HG03135 (cell line): ENCODE measurements at regions not wholly inside any gene's neighbourhood (a gene's known extent, or its start where the extent isn't known, plus 50 kb on each side); places are given as distances from the start of the nearest gene placed in this dataset.

ENCODE experiments used
- ATAC-seq: cut with Tn5 transposase; IDR thresholded peaks from one replicate; pipeline ENCODE4 v1.9.1; 2021; ENCODE audit warnings: mild to moderate bottlenecking, moderate library complexity; ENCODE audit not compliant: unreplicated experiment

DNA sequence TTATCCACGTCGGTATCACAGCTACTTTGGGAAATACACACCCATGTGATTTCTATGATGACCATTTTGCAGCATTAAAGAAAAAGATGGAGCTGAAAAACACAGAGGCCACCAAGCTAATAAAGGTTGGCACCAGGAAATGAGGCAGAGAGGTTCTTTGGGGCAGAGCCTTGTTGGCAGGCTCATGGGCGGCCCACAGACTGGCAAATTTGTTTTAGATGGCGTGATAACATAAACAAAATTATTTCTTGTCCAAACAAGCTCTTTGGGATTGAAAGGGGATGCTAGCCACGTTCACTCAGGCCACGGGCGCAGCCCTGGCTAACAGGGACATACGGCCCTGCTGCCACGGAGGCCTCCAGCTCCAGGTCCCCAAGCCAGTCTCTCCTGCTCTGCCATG is 135.9 kb upstream of the ZMIZ1 start:
- no peak for ATAC-seq

DNA sequence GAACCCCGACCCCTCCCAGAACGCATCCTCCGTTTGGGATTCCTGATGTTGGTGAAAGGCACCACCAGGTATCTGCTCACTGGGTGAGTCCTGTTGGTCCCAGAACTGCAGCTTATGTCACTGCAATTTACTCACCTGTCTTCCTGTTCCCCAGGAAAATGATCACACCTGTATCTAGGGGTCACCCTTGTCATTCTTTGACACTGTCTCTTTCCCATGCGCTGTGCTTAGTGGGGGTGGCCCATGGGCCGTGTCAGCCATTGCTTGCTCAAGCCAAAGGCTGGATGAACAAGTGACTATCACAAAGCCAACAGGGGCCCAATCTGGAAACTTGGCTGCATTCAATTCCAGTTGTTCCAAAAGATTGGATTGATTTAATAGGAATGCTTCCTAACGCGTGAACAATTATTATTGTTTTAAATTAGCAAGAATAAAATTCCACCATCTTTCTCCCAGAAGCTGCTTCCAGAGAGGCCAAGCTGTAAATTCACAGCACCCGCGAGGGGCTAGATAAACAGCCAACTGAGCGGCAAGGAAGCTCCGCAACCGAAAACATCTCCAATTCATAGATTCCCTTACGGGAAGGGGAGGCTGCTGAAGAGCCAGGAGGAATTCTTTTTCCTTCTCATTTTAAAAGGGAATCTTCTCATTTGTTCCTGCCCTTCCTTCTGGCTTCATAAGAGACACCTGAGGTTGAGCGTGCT is 134.8 kb upstream of the ZMIZ1 start:
- no peak for ATAC-seq

DNA sequence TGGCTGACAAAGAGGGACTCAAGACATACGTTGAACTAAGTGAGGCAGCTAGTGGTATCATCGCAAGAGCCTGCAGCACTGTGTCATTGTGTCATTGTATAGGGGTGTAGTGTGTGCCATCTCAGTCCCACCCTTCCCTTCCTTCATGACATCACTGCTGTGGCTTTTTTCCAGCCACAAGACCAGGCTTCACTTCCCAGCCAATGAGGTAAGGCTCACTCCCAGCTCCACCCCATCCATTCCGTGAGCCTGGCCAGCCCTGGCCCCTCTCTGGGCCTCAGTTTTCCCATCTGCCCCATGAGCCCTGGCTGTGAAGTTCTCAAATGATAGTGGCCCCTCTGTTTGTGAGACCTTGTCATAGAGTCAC is 134.3 kb upstream of the ZMIZ1 start:
- no peak for ATAC-seq

DNA sequence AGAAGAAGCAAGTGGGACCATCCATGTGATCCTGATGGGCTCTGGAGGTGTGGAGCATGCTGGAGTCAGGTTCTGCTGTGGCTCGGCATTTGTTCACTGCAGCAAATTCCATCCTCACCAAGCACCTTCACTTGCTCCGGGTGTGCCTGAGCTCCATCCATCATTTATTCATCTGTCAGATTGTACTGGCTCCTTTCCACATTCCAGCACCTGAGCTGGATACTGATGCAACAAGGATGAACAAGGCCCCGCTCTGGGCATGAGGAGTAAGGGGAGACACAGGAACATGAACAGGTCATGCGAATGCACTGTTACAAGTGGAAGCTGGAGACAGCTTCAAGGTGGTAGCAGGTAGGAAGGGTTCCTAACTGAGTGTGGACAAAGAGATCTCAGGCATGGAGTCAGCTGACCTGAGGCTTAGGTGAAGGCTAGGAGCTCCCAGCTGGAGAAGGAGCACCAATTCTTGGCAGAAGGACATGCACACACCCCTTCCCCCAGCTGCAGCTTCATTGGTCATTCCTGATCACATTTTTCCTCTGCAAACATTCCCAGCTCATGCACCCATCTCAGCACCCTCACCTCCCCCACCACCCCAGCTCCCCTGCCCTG is 133.7 kb upstream of the ZMIZ1 start:
- no peak for ATAC-seq

DNA sequence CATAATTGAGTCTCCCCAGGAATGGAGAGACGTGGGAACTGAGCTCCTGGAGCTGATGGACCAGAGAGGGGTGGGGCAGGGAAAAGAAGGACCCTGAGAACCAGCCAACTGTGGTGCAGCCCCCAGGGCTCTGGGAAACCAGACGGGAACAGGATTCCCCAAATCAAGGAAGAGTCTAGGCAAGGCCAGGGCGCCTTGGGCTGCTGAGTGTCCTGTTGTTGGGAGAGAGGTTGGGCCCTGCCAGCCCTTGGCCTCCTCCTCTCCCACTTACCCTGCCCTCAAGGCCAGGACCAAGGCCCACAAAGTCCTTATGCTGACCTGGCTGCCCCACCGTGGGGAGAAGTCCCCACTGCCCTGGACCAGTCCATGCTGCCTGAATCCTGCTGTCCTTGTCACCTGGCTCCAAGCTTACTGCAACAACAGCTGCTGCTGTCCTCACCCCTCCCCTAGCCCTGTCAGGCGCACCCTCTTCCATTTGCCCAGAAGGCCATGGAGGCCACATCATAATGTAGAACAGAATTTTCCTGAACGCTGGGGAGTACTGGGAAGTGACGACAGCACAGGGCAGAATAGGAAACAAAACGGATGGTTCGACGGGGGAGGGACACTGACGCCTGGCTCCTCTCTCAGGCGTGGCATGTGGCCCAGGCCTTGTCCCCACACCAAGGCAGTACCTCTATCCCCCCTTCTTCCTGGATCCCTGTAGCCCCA is 132.9 kb upstream of the ZMIZ1 start:
- no peak for ATAC-seq

DNA sequence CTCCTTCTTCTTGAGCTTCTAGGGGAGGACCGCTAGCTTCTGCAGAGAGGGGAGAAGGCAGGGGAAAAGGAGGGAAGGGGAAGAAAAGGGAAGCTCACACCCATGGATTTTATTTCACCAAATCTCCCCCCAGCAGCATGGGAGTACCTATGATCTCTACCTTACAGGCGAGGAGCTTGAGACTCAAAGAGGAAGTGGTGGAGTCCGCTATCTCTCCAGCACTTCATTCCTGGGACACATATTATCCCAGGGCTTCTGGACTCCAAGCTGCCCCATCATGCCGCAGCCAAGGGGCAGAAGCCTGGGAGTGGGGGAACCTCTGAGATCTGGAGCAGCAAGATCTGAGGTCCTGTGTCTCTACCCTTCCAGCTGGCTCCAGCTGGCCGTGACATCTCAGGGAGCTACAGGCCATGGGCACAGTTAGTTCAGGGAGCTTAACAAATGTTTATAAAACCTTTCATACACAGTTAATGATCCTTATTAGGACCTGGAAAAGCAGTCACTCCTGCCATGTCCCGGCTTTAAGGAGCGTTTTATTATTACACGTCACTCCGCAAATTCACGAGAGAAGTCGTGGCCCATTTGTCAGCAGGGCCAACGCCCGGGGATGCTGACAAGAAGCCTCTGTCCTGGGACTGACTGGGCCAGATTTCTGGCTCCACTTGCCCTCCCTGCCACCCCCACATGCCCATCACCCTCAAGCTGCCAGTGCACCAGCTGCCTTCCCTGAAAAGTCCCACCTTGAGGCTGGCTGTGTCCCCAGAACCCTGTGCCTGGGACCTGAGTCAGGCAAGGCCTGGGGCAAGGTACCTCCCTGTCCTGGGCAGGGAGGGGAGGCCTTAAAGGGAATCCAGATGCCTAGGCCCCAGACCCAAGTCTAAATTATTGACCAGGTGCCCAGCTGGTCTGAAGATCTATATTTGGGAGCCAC is 132.1 kb upstream of the ZMIZ1 start:
- no peak for ATAC-seq

DNA sequence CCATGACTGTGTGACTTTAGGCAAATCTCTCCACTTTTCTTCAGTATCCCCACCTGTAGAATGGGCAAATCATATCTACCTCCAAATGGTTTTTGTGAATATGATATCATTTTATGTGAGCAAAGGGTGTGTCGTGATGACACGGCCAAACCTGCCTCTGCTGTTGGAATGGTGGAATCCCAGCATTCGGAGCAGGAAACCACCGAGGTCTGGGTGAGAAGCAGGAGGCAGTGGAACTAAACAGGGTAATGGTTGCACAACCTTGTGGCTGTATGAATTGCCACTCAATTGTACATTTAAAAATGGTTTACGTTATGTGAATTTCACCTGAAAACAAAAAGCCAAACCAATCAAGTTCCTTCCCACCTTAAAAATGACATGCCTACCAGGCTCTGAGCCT is 131.4 kb upstream of the ZMIZ1 start:
- no peak for ATAC-seq

DNA sequence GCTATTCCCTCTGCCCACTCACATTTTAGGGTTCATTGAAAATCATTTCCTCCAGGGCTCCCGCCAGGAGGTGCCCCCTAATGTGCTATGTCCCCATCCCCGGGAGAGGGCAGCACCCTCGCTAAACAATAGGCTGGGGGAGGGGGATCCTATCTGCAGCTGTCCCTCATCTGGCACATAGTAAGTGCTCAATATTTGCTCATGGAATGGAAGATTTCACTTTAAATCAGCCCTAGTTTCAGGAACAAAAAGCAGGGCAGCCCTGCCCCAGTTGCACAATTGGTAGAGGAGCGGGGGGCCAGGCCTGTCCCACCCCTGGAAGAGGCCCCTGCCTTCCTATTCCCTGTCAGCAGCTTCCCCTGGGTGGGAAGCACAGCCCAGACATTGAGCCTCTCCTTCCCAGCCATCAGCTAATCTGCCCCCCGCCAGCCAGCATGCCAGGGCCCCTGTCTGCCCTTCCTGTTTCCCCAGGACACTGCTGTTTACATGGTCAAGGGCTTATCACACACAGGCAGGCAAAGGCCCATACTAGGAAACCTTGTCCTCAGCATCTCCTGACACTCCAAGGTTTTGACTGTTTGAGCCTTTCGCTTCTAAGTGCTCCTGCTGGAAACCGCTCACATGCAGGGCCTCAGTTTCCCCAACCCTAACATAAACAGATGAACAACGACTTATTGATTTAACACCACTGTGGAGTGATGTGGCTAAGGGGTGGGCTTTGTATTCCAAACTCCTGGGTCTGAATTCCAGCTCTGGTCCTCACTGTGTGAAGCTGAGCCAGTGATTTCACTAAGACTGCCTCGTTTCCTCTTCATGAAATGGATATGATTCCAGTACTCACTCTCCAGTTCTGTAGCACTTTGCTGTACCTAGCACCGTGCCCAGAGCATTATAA is 130.7 kb upstream of the ZMIZ1 start:
- no peak for ATAC-seq

DNA sequence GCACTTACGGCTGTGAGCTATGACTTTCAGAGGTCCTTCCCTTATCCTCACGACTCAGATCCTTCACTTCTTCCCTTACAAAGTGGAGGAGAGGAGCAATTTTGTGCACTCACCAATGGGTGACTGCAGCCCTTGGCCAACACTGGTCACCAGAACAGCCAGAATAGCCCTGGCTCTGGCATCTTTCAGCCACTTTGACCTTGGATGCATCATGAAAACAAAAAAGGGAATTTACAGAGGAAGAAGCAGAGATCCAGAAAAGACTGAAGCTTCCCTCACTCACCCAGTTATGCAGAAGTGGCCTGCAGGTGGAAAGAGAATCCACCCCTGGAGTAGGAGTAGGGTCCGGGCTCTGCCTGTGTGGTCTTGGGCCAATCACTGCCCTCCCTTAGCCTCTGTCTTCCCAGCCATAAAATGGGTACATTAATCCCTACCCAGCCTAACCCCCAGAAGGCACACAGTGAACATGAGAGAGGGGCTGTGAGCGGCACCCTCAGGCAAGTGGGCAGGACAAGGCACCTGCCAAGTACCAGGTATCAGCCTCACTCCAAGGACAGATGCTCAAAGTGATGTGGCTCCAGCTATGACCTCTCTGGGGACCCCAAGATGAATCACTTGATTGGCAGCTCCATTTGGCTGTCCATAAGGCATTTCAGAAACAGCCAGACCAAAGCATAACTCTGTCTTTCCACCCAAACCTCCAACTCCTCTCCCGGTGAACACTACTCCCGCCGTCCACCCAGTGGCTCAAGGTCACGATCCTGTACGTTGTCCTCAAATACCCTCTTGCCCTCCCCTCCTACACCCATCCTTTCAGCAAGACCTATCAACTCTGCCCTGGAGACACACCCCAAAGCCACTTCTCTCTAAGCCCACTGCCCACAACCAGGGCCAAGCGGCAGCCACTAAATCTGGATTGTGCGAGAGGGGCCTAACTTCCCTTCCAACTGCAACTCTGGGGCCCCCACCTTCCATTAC is 129.8 kb upstream of the ZMIZ1 start:
- no peak for ATAC-seq

DNA sequence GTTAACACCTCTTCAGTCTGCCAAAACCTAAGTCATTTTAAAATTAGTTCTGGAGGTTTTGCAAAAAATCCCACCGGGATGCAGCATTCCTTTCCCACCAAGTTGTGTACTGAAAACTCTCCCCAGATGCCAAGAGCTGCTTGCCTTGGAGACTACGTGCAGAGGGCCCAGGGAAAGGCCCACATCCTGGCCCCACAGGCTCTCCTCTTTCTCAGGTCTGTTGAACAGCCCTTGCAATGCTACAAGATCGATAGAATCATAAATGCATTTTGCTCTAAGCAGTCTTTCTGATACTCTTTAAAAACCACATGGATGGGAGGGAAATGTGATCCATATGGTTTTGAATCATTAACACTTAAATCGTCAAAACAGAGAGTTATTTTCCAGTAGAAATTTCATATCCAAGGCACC is 126.7 kb upstream of the ZMIZ1 start:
- no peak for ATAC-seq

DNA sequence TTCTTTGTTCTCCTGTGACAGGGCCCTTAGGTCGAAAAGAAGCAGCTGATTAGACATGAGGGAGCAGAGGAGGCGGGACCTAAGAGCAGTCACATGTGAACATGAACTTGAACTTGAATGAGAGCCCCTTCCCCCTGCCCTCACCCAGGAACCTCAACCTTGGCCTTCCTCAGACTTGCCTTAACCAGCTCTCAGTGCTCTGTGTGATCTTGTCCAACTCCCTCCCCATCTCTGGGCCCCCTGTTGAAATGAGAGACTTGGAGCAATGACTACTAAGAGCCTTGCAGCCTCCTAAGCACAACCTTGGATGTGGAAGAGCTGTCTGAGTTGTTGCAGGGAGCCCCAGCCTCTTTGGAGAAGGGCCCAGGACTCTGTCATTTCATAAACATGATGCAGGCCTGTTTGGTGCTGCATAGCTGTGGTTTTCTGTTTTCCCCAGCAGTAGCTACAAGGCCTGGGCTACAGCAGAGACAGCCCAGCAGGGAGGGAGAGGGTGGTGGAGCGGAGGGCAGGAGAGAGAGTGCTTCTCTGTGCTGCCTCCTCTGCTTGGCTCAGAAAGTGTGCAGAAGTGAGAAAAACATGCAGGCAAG is 123.9 kb upstream of the ZMIZ1 start:
- ATAC-seq, result no peak

DNA sequence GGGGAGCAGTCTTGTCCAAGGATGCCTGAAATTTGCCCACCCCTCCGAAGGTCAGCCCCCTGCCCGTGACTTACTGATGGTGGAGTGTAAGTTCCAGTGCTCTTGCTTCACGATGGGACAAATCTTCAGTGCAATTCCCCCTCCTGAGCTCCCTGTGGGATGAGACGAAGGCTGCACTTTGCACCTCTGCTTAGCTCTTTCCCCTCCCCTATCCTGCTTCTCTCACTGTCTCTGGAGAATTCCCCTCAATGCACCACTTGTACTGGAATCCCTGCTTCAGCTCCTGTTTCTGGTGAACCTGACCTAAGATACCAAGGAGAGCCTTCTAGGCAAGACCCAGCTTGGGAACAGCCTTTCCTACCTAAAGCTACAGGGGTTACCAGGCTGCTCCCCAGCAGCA is 122.9 kb upstream of the ZMIZ1 start:
- no peak for ATAC-seq

DNA sequence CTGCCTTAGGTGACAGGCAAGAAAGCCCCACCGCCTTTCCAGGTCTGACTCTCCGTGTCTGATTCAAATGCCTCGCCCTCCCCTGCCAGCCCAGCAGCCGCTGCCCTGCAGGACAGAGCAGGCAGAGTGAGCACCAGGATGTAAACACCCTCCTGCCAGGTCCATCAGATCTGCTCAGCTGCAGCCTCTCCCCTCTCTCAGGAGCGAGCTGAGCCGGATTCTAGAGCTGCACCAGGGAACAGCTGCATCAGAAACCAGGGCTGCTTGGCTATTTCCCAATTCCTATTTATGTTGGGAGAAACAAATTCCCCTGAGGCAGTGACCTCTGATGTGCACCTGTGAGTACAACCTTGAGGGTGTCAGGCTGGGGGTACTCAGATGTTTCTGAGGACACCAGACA is 121.5 kb upstream of the ZMIZ1 start:
- no peak for ATAC-seq

DNA sequence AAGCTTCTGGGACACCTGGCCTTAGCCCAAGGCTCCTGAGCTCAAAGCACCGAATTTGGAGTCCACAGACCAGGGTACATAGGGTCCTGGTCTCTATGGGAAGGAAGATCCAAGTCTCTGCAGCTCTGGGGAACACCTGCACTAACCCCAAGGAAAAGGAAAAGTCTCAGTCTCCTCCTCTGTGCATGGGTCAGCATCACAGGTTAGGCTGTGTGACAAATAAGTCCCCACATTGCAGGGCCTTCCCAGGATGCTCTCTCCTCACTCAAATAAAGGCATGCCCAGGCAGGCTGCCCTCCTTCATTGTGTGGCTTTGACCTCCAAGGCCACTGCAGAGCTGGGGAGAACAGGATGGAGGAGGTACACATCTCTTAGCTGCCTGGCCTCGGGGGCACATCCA is 121.0 kb upstream of the ZMIZ1 start:
- no peak for ATAC-seq

DNA sequence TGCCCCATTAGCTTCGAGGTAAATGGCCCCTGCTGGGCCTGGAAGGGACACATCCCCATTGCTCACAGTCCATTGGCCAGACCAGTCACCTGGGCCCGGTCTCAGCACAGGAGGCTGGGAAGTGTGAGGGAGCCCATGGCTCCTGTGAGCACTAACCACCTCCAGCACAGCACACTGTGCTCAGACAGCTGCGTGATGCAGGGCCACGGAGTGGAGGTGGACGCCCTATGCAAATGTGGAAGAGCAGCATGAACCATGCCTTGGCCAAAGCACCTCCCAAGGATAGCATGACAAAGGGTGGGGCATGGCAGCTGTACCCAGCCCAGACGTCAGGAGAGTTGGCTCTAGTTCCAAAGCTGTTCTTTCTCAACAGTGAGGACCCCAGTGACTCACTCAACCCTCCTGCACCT is 120.1 kb upstream of the ZMIZ1 start:
- no peak for ATAC-seq

DNA sequence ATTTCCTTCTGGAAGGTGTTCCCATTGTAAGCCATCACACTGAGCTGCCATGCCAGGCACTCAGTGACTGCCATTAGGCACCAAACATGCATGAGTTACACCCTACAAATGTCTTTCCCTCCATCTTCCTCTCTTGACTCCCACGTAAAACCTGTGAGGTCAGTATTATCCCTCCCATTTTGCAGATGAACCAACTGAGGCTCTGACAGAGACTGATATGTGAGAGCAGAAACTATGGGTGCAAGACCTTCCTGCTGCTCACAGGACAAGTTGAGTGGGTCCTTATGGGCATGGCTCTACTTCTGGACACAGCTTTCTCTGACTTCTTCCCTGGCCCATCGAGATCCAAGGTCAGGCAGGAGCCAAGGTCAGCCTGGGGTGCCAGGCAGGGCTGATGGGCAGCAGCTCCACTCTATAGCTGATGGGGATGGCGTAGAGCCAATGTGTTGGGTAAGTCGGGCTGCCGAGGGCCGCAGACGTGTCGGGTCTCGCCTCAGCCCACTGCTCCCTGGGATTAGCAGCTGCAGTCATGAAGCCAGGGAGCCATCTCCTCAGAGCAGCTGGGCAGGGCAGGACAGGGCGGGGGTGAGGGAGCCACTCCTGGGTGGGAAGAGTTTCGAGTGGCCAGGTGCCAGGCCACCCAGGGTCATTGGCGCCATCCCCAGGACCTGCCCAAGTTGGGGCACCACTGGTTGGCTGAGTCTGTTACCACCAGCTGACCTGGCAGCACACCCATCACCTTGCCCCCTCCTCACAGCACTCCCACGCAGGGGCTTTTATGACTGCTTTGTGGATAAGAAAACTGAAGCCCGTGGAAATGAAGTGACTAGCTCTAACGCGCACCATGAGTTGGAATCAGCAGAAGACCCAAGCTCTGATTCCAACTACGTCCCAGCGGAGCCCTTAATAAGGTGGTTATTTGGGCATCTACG is 117.8 kb upstream of the ZMIZ1 start:
- no peak for ATAC-seq

DNA sequence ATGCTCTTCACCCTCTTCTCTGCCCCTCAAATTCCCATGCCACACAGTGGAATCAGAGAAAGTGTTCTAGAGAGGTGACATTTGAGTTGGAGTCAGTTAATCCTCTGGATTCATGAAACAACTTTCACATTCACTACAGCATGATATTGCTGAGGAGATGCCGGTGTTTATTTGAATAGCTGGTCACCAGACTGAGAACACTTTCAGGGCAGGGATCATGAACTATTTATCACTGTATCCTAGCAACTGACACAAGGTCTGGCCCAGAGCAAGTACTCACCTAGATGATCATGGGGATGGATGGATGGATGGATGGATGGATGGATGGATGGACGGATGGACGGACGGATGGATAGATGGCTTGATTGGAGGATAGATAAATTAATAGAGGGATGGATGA is 116.7 kb upstream of the ZMIZ1 start:
- ATAC-seq, result no peak

DNA sequence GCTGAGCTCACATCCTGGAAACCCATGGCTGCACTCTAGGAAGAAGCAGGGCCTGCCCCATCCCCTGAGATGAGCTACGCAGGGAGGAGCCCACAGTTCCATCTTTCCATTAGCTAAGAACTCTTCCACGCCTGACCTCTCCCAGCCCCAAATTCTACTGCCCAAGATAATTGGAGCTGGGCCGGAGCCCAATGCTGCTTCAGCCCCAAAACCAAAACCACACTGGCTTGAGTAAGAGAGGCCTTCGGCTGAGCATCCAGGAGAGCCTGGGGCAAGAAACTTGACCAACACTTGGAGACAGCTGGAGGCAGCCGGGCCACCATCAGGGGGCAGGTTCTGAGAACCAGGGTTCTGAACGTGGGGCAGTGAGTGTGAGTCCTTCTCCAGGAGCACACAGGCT is 116.1 kb upstream of the ZMIZ1 start:
- no peak for ATAC-seq
